ENCODE measurements at regions not wholly inside any gene's neighbourhood (a gene's known extent, or its start where the extent isn't known, plus 50 kb on each side); places are given as distances from the start of the nearest gene placed in this dataset.

GRCh38 chr10:14468023-14468441 lies 137.3 kb upstream of the FRMD4A start:
- Histone ChIP-seq H3K27me3 (peaks cover 0 to 8% of the 10 kb centered on the region in 2 donors), H3K9me3 (no peaks in the 10 kb centered on the region), H3K27ac (no peak overlapping the region), H3K4me3 (no peak overlapping the region), H3K36me3 (no peaks in the 10 kb centered on the region), H3K4me1 (no peaks in the 10 kb centered on the region)
- TF ChIP-seq POLR2AphosphoS5 (IDR thresholded peaks at IDR 0.05) (no peak), CTCF (IDR thresholded peaks at IDR 0.05) (no peak), POLR2A (IDR thresholded peaks at IDR 0.05) (no peak)
- intact Hi-C loops (cut with DNase I; ENCODE audit: low total_unique reads) = no loop called here
- no peak for DNase-seq (ENCODE audit: low spot score in 2 of 2)

- H3K27ac ChIP-seq = no peak overlapping the region
- H3K27me3 ChIP-seq = peaks cover 0 to 8% of the 10 kb centered on the region in 2 donors
- DNase-seq (ENCODE audit: low spot score in 2 of 2) = no peak
- H3K9me3 ChIP-seq = no peaks in the 10 kb centered on the region
- H3K36me3 ChIP-seq = no peaks in the 10 kb centered on the region
- no peaks in the 10 kb centered on the region for H3K4me1 ChIP-seq
- intact Hi-C loops (cut with DNase I; ENCODE audit: low total_unique reads) = no loop called here
- no peak for TF ChIP-seq POLR2A (IDR thresholded peaks at IDR 0.05)
- no peak for TF ChIP-seq CTCF (IDR thresholded peaks at IDR 0.05)
- no peak for TF ChIP-seq POLR2AphosphoS5 (IDR thresholded peaks at IDR 0.05)
- H3K4me3 ChIP-seq = no peak overlapping the region
Measured at GRCh38 chr10:14466257-14466656, 135.5 kb upstream of the FRMD4A start.

- no peaks in the 10 kb centered on the region for H3K27me3 ChIP-seq
- intact Hi-C loops (cut with DNase I; ENCODE audit: low total_unique reads) = no loop called here
- no peak for DNase-seq (ENCODE audit: low spot score in 2 of 2)
- no peaks in the 10 kb centered on the region for H3K9me3 ChIP-seq
- no peak for TF ChIP-seq POLR2AphosphoS5 (IDR thresholded peaks at IDR 0.05)
- TF ChIP-seq POLR2A (IDR thresholded peaks at IDR 0.05) = no peak
- no peak for TF ChIP-seq CTCF (IDR thresholded peaks at IDR 0.05)
- no peaks in the 10 kb centered on the region for H3K4me1 ChIP-seq
- no peaks in the 10 kb centered on the region for H3K36me3 ChIP-seq
- no peak overlapping the region for H3K4me3 ChIP-seq
- H3K27ac ChIP-seq = no peak overlapping the region
Measured at GRCh38 chr10:14460447-14460846, 129.7 kb upstream of the FRMD4A start.

- no peaks in the 10 kb centered on the region for H3K36me3 ChIP-seq
- no peak for TF ChIP-seq CTCF (IDR thresholded peaks at IDR 0.05)
- TF ChIP-seq POLR2A (IDR thresholded peaks at IDR 0.05) = no peak
- TF ChIP-seq POLR2AphosphoS5 (IDR thresholded peaks at IDR 0.05) = no peak
- no peaks in the 10 kb centered on the region for H3K9me3 ChIP-seq
- DNase-seq (ENCODE audit: low spot score in 2 of 2) = no peak
- intact Hi-C loops (cut with DNase I; ENCODE audit: low total_unique reads) = no loop called here
- H3K27me3 ChIP-seq = no peaks in the 10 kb centered on the region
- H3K27ac ChIP-seq = no peak overlapping the region
- no peak overlapping the region for H3K4me3 ChIP-seq
- no peaks in the 10 kb centered on the region for H3K4me1 ChIP-seq
Measured at GRCh38 chr10:14459665-14460064, 128.9 kb upstream of the FRMD4A start.

- no peaks in the 10 kb centered on the region for H3K9me3 ChIP-seq
- TF ChIP-seq POLR2AphosphoS5 (IDR thresholded peaks at IDR 0.05) = no peak
- TF ChIP-seq POLR2A (IDR thresholded peaks at IDR 0.05) = no peak
- no peak for TF ChIP-seq CTCF (IDR thresholded peaks at IDR 0.05)
- H3K27ac ChIP-seq = no peak overlapping the region
- no peaks in the 10 kb centered on the region for H3K36me3 ChIP-seq
- H3K4me1 ChIP-seq = no peaks in the 10 kb centered on the region
- DNase-seq (ENCODE audit: low spot score in 2 of 2) = no peak
- H3K4me3 ChIP-seq = no peak overlapping the region
- intact Hi-C loops (cut with DNase I; ENCODE audit: low total_unique reads) = no loop called here
- H3K27me3 ChIP-seq = no peaks in the 10 kb centered on the region
Measured at GRCh38 chr10:14456870-14457266, 126.1 kb upstream of the FRMD4A start.

Data from breast epithelium (tissue), 4 donors.